Transverse colon (tissue), 4 donors: ENCODE measurements at regions not wholly inside any gene's neighbourhood (a gene's known extent, or its start where the extent isn't known, plus 50 kb on each side); places are given as distances from the start of the nearest gene placed in this dataset.

Experiments
- DNase-seq: peaks from one replicate; pipeline ENCODE4 v3.0.0-alpha.2; 2019
- H3K27ac ChIP-seq, 4 donors: fragments of 200-600 bp; sonication (generic); 2 replicates each; pipeline ENCODE4 v1.5.1; 2016 to 2018; ENCODE audit warnings: inconsistent platforms in 4 of 4
- H3K27me3 ChIP-seq: fragments of 200-600 bp; sonication (generic); 2 replicates; pipeline ENCODE4 v1.5.1; 2017; ENCODE audit warnings: inconsistent platforms
- H3K36me3 ChIP-seq, 4 donors: fragments of 200-600 bp; sonication (generic); 2 replicates each; pipeline ENCODE4 v1.5.1; 2017 to 2019; ENCODE audit warnings: inconsistent platforms in 4 of 4
- H3K4me1 ChIP-seq, 4 donors: fragments of 200-600 bp; sonication (generic); 2 replicates each; pipeline ENCODE4 v1.5.1; 2017 to 2020; ENCODE audit warnings: inconsistent platforms in 4 of 4
- H3K4me3 ChIP-seq, 4 donors: fragments of 200-600 bp; sonication (generic); 1 replicate in 1 of 4; 2 replicates in 3 of 4; pipeline versions ENCODE4 v1.5.1 to v1.6.1; 2017 to 2019; ENCODE audit warnings: inconsistent platforms in 4 of 4
- H3K9me3 ChIP-seq, 2 donors: fragments of 200-600 bp; sonication (generic); 2 replicates each; pipeline ENCODE4 v1.5.1; 2017 to 2019; ENCODE audit warnings: inconsistent platforms in 2 of 2
- EP300 ChIP-seq: sonication (generic); formaldehyde crosslinking; IDR thresholded peaks from one replicate; pipeline ENCODE4 v1.6.1; 2017; ENCODE audit warnings: antibody characterized with exemption, low read depth
- POLR2A ChIP-seq: fragments of 450-650 bp; IDR thresholded peaks from one replicate; pipeline ENCODE4 v1.6.1; 2016; ENCODE audit warnings: antibody characterized with exemption, mild to moderate bottlenecking, moderate library complexity
- POLR2AphosphoS5 ChIP-seq, 3 donors: sonication (generic); formaldehyde crosslinking; IDR thresholded peaks; one replicate each; pipeline ENCODE4 v1.6.1; 2016; ENCODE audit warnings: antibody characterized with exemption in 3 of 3
- WGBS, 2 donors: methylation state at CpG; one replicate each; pipeline ENCODE4 v1.1.5; 2018; ENCODE audit warnings: low coverage in 1 of 2; 5-methylcytosine and 5-hydroxymethylcytosine counted together
- in situ Hi-C, 4 donors: fragments of 200-750 bp; cut with MboI; loops; one replicate each; pipeline versions ENCODE4 v1.15.0 to v1.15.1; 2017; ENCODE audit warnings: low sequenced_read_pairs in 3 of 4, low pct_ligation_motif_present in 1 of 4, low pct_unique_long_range_greater_than_20kb in 1 of 4
- intact Hi-C: fragments of 100-400 bp; cut with DNase I; formaldehyde crosslinking; loops from one replicate; pipeline ENCODE4 v1.15.1; 2023; ENCODE audit warnings: low total_unique reads
- TF ChIP-seq, protein P1 (sequence below), 5 experiments: fragments of 200-600 bp in 3 of 5; fragments of 450-650 bp in 2 of 5; sonication (generic) in 3 of 5; IDR thresholded peaks; 1 replicate in 2 of 5; 2 replicates in 3 of 5; pipeline ENCODE4 v1.5.1; 2016 to 2017; ENCODE audit warnings: antibody characterized with exemption in 5 of 5, inconsistent platforms in 3 of 5, mild to moderate bottlenecking in 2 of 5, moderate library complexity in 1 of 5

DNA sequence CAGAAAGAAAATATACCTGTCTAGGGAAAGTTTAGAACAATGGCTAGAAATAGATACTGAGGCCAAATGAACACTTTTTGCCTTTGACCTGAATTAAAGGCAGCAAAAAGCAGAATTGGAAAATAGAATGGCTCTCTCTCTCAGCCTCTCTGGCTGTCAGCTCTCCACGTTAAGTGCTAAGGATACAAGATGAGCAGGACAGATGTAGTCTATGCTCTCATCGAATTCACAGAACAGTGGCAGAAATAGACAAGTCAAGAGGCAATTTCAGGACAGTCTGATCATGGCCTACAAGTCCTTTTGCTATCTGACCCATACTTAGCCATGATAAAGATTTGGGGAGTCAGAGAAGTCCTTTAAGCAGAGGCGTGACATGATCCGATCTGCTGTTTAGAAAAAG lies 120.2 kb upstream of the CREB1 start:
- H3K27ac ChIP-seq = peak overlapping the region in 1 of 4 donors; percentile 12
- H3K36me3 ChIP-seq = no peaks in the 10 kb centered on the region
- no peaks in the 10 kb centered on the region for H3K27me3 ChIP-seq
- no peak overlapping the region for H3K4me3 ChIP-seq
- intact Hi-C loops (no loop called here), in situ Hi-C loops (no loop called here)
- TF ChIP-seq, protein P1, sequence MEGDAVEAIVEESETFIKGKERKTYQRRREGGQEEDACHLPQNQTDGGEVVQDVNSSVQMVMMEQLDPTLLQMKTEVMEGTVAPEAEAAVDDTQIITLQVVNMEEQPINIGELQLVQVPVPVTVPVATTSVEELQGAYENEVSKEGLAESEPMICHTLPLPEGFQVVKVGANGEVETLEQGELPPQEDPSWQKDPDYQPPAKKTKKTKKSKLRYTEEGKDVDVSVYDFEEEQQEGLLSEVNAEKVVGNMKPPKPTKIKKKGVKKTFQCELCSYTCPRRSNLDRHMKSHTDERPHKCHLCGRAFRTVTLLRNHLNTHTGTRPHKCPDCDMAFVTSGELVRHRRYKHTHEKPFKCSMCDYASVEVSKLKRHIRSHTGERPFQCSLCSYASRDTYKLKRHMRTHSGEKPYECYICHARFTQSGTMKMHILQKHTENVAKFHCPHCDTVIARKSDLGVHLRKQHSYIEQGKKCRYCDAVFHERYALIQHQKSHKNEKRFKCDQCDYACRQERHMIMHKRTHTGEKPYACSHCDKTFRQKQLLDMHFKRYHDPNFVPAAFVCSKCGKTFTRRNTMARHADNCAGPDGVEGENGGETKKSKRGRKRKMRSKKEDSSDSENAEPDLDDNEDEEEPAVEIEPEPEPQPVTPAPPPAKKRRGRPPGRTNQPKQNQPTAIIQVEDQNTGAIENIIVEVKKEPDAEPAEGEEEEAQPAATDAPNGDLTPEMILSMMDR (IDR thresholded peaks at IDR 0.05) = no peak
- no peak for TF ChIP-seq POLR2AphosphoS5 (IDR thresholded peaks at IDR 0.05)
- no peak for TF ChIP-seq EP300
- no peak for TF ChIP-seq POLR2A
- peaks cover 0 to 9% (median 2%) of the 10 kb centered on the region in 4 donors for H3K4me1 ChIP-seq
- 71 to 86% methylated on average over 4 of the region's 4 CpGs for WGBS, 2 donors
- no peak for DNase-seq
- H3K9me3 ChIP-seq = no peaks in the 10 kb centered on the region

DNA sequence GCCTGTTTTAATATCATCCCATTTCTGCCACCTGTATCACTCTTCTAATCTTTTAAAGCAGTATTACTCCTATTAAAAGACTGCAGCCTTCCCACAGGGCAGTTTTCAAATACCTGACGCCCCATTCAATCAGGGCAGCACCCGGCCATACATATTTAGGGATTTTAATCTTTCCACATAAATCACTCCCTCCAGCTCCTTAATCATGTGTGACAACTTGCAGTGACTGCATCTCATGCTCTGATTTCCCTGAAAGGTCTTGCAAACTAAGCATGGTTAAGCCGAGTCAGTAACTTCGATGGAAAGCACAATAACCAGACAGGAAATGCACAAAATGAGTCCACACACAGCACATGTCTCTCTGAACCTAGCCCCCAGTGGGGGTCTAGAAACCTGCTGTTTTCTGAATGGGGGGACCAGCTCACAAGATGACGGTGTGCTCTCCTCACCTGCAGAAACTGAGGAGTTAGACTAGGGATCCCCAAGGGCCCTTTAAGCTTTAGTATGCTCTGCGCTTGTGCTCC lies 116.9 kb upstream of the CREB1 start:
- H3K36me3 ChIP-seq = no peaks in the 10 kb centered on the region
- no peak for DNase-seq
- no peaks in the 10 kb centered on the region for H3K27me3 ChIP-seq
- no peak overlapping the region for H3K4me3 ChIP-seq
- in situ Hi-C loops = no loop called here
- H3K4me1 ChIP-seq = peaks cover 0 to 9% (median 2%) of the 10 kb centered on the region in 4 donors
- H3K9me3 ChIP-seq = no peaks in the 10 kb centered on the region
- no peak for TF ChIP-seq POLR2A
- intact Hi-C loops = no loop called here
- no peak overlapping the region for H3K27ac ChIP-seq
- WGBS, 2 donors = 85 to 100% methylated on average over 3 to 6 of the region's 6 CpGs

DNA sequence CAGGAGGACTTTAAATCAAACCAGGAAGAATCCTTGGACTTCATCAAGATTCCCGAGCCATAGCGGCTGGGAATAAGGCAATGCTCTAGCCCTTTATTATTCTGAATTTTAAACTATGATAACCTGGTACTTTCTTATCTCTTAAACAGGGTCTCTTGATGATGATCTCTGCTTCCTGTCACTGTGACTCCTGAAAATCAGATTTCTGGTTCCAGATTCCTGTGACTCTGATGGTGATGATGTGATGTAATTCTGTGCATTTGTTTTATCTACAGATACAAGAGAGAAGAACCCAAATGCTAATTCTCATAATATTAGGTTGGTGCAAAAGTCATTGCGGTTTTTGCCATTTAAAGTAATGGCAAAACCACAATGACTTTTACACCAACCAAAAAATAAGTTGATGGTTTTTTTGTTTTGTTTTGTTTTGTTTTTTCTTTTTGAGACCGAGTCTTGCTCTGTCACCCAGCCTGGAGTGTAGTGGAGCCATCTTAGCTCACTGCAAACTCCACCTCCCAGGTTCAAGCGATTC lies 116.3 kb upstream of the CREB1 start:
- Histone ChIP-seq H3K4me1 (peaks cover 0 to 6% (median under 1%) of the 10 kb centered on the region in 4 donors), H3K4me3 (no peak overlapping the region), H3K27ac (no peak overlapping the region), H3K36me3 (no peaks in the 10 kb centered on the region), H3K9me3 (no peaks in the 10 kb centered on the region), H3K27me3 (no peaks in the 10 kb centered on the region)
- no peak for DNase-seq
- WGBS, 2 donors = 87 to 91% methylated on average over 3 to 5 of the region's 5 CpGs
- intact Hi-C loops (no loop called here), in situ Hi-C loops (no loop called here)
- TF ChIP-seq POLR2A (no peak), POLR2AphosphoS5 (IDR thresholded peaks at IDR 0.05) (no peak), EP300 (no peak)
- TF ChIP-seq, protein P1 (IDR thresholded peaks at IDR 0.05) = no peak

DNA sequence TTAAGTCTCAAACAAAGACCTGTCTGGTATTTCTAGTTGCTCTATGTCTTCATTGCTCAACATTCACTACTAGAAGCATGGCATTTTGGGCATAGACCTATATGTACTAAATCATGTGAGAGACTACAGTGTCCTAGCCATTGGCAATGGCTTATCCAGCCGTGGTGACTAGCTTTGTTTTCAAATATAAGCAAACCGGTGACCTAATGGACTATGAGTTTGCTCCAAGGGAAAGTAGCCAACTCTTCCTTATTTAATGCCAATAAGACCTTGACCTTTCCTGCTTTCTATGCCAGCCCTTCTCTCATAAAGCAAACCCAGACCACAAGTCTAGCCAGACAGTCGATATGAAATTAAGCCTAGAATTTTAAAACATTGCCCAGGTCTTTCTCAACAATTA lies 113.7 kb upstream of the CREB1 start:
- H3K9me3 ChIP-seq = no peaks in the 10 kb centered on the region
- no peak for DNase-seq
- no peaks in the 10 kb centered on the region for H3K36me3 ChIP-seq
- intact Hi-C loops = no loop called here
- in situ Hi-C loops = no loop called here
- no peaks in the 10 kb centered on the region for H3K4me1 ChIP-seq
- TF ChIP-seq POLR2AphosphoS5 (IDR thresholded peaks at IDR 0.05) (no peak), EP300 (no peak), POLR2A (no peak)
- TF ChIP-seq, protein P1 (IDR thresholded peaks at IDR 0.05) = no peak
- WGBS, 2 donors = 58 to 78% methylated on average over 1 to 3 of the region's 3 CpGs
- H3K4me3 ChIP-seq = no peak overlapping the region
- no peaks in the 10 kb centered on the region for H3K27me3 ChIP-seq
- H3K27ac ChIP-seq = no peak overlapping the region

DNA sequence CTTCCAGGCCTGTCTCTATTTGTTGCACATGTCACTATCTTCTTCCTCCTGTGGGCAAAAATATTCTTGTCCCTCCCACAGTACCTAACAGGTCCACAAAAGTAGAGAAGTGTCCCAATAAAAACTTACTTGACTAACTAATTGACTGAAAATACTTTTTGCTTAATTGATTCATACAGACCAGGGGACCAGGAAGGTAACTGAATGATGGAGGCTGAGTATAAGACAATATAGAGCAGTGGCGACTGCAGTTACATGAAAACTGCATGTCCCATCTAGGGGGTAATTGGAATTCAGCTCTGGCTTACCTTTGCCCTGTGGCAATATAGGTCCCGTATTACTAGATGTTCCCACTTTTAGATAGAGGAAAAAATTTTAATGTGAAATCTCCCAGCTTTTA lies 112.9 kb upstream of the CREB1 start:
- intact Hi-C loops (no loop called here), in situ Hi-C loops (no loop called here)
- no peak overlapping the region for H3K27ac ChIP-seq
- no peaks in the 10 kb centered on the region for H3K36me3 ChIP-seq
- no peaks in the 10 kb centered on the region for H3K4me1 ChIP-seq
- no peak overlapping the region for H3K4me3 ChIP-seq
- no peaks in the 10 kb centered on the region for H3K9me3 ChIP-seq
- no peaks in the 10 kb centered on the region for H3K27me3 ChIP-seq
- WGBS, 2 donors = 83 to 97% methylated on average over 2 of the region's 2 CpGs
- TF ChIP-seq POLR2A (no peak), POLR2AphosphoS5 (IDR thresholded peaks at IDR 0.05) (no peak), EP300 (no peak)
- TF ChIP-seq, protein P1 (IDR thresholded peaks at IDR 0.05) = no peak
- no peak for DNase-seq
